Erythroblast (primary cell): ENCODE measurements at regions not wholly inside any gene's neighbourhood (a gene's known extent, or its start where the extent isn't known, plus 50 kb on each side); places are given as distances from the start of the nearest gene placed in this dataset.
"Not testable (repeated sequence)": the region's sequence is repeated elsewhere in the genome, so short reads cannot be mapped to it uniquely, and the experiment has no call there.

Source experiments
- DNase-seq, 2 experiments: peaks; one replicate each; lab custom pipeline; 2025; lab: John Stamatoyannopoulos, UW
- GATA1 ChIP-seq: IDR thresholded peaks from 2 replicates; pipeline ENCODE4 v1.6.1; 2011; ENCODE audit warnings: low read depth, mild to moderate bottlenecking, control low read depth, low read length, moderate library complexity
- POLR2A ChIP-seq: IDR thresholded peaks from 2 replicates; pipeline ENCODE4 v1.6.1; 2011; ENCODE audit warnings: mild to moderate bottlenecking, low read length

DNA sequence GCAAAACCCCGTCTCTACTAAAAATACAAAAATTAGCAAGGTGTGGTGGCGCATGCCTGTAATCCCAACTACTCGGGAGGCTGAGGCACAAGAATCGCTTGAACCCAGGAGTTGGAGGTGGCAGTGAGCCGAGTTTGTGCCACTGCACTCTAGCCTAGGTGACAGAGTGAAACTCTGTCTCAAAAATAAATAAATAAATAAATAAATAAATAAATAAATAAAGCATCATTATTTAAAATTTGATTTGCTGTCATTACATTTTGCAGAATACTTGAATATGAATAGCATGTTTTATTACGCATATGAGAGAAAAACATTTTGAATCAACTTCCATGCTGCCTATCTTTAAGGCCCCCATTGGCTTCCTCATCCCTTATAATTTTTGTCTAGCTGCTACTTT is 53.4 kb upstream of the MED14 start:
- DNase-seq = not testable (repeated sequence)

DNA sequence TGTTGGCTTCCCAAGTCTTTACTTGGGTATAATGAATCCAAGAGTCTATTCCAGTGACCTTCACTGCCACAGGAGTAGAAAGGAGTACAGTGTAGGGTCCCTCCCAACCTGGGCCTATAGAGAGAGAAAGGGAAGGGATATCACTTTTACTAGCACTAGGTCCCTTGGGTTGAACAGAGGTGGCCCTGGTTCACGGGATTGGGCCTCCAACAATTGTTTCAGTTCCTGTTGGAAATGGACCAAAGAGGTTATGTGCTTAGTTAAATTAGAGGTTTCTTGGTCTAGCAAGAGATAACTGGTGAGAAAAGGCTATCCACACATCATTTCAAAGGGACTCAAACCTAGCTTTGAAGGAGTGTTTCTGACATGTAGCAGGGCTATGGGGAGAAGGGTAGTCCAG is 57.1 kb upstream of the MED14 start:
- TF ChIP-seq GATA1 (no peak), POLR2A (no peak)
- DNase-seq = no peak

DNA sequence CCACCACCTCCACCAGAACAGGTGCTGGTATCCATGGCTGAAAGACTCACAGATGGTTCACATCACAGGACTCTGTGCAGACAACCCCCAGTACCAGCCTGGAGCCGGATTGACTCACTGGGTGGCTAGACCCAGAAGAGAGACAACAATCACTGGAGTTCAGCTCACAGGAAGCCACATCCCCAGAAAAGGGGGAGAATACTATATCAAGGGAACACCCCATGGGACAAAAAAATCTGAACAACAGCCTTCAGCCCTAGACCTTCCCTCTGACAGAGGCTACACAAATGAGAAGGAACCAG is 59.4 kb upstream of the MED14 start:
- DNase-seq = not testable (repeated sequence)

DNA sequence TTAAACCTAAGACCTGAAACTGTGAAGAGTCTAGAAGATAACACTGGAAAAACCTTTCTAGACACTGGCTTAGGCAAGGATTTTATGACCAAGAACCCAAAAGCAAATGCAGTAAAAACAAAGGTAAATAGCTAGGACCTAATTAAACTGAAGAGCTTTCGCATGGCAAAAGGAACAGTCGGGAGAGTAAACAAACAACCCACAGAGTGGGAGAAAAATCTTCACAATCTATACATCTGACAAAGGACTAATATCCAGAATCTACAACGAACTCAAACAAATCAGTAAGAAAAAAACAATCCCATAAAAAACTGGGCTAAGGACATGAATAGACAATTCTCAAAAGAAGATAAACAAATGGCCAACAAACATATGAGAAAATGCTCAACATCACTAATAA is 64.4 kb upstream of the MED14 start:
- not testable (repeated sequence) for DNase-seq

GRCh38 chrX:40805404-40805803 is 70.1 kb upstream of the MED14 start:
- DNase-seq = peak; percentile 10 to 30
- TF ChIP-seq POLR2A (no peak), GATA1 (no peak)

DNA sequence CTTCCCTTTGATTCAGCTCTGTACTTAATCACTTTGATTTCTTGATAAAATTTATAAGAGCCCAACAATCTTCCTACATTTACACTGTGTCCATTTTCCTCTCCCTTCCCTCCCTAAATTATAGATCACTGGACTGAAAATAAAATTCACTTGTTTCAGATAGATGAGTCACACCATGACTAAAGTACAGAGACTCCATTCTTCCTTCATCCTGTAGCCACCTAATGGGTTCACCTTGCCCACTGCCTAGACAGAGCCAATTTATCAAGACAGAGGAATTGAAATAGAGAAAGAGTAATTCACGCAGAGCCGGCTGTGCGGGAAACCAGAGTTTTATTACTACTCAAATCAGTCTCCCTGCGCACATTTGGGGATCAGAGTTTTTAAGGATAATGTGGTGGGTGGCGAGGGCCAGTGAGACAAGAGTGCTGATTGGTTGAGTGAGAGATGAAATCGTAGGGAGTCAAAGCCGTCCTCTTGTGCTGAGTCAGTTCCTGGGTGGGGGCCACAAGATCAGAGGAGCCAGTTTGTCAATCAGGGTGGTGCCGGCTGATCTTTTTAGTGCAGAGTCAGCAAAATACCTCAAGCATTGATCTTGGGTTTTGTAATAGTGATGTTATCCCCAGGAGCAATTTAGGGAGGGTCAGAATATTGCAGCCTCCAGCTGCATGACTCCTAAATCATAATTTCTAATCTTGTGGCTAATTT is 71.3 kb upstream of the MED14 start:
- DNase-seq = peak; percentile 36 to 40
- TF ChIP-seq POLR2A = no peak
- no peak for TF ChIP-seq GATA1

GRCh38 chrX:40807384-40807783 is 72.0 kb upstream of the MED14 start:
- no peak for TF ChIP-seq GATA1
- no peak for TF ChIP-seq POLR2A
- no peak for DNase-seq

DNA sequence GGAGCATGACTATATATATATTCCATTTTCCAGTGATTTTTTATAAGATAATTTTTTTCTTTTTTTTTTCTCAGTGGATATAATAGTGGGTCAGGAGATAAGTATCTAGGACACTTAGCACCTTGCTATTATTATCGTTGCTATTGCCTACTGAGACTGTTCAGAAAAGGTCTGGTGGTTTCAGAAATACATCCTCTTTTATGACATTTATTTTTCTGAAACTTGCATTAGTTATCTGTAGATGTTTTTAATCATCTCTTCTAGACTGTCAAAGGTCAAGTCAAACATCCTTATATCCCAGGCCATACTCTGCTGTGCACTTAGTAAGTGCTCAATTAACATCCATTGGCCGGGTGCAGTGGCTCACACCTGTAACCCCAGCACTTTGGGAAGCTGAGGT is 72.9 kb upstream of the MED14 start:
- no peak for DNase-seq
- TF ChIP-seq GATA1 (no peak), POLR2A (no peak)

DNA sequence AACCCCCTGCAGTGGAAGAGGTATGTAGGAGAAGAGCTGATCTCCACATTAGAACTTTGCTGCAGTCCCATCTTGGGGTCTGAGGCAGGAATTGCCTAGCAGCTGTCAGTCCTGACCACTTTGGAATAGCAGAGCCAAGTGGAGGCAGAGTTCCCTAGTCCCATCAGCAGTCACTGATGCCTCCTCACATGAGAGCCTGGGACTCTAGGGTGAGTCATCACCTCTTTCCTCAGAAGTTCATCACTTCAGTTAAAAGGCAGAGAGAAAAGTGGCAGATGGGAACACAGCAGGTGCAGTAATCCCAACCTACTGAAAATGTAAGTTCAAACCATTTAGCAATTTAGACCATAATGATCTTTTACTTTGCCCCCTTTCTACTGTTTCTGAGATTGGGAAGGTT is 73.9 kb upstream of the MED14 start:
- TF ChIP-seq POLR2A = no peak
- TF ChIP-seq GATA1 = no peak
- no peak for DNase-seq

DNA sequence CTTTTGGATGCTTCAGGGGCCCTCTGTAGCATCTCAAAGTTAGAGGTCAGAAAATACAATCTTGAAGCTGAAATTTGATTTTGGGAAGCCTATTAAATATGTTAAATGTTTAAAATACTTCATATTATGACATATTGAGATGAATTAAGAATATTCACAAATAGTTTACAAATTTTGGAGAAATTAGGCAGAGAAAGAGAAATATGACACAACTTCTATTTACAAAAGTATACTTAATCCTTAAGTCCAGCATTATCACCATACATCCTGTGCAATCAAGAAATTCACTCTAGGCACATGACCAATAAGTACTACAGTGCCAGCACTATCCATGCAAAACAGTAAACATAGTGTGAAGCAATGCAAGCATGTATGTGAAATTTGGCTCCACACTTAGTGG is 79.7 kb upstream of the MED14 start:
- not testable (repeated sequence) for DNase-seq

- TF ChIP-seq GATA1 (no peak), POLR2A (no peak)
- no peak for DNase-seq
These were observed 81.6 kb upstream of the MED14 start for GRCh38 chrX:40816906-40817305.

GRCh38 chrX:40818236-40818635 is 82.9 kb upstream of the MED14 start:
- TF ChIP-seq POLR2A (no peak), GATA1 (no peak)
- no peak for DNase-seq

DNA sequence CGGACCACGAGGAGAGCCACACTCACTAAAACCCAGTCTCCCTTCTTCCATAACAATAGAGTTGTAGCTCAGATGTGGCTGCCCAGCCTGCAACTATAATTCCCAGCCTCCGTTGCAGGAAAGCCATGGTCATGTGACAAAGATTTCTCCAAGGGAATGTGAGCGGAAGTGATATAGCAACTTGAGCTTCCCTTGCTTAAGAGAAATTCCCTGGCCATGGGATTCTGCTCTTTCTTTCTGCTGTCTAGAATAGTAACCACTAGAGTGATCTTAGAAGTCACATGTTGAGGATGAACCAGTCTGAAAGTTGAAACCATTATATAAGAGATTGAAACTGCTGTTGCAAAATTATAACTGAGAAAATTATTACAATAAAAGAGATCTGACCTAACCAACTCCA is 86.4 kb upstream of the MED14 start:
- TF ChIP-seq POLR2A (no peak), GATA1 (no peak)
- DNase-seq = no peak

GRCh38 chrX:40827331-40827730 is 92.0 kb upstream of the MED14 start:
- TF ChIP-seq GATA1 = no peak
- TF ChIP-seq POLR2A = no peak
- no peak for DNase-seq

DNA sequence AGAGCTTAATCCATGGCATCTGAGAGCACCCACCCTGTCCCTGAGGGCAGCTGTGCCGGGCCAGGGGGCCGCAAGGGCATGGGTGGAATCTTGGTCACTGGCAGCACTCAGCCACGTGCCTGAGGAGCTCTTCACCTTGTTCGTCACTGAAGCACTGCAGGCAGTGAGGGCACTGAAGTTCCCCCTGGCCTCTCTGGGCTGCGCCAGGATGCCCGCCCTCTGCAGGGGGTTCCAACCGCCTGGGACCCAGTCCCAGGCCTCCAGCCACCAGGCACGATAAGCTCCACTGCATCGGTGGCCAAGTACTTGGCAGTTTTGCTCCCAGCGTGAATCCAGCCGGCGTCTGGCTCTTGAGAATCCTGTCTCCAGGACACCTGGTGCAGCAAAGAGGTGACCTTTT is 96.4 kb upstream of the MED14 start:
- TF ChIP-seq GATA1 (no peak), POLR2A (no peak)

DNA sequence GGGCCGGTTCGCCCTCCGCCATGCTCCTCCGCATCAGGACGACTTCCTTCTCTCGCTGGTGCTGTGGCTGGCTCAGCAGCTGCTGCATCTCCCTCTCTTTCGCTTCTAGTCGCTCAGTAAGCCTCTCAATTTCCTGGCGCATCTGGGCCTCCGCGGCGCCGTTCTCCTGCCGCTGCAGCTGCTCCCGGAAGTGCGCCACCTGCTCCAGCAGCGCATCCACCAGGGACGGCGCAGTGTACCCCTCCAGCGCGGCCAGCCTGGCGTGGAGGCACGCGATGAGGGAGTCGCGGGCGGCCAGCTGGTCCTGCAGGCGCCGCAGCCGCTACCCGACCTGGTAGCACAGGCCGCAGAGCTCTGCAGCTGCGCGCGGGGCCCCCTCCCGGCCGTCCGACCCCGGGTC is 97.4 kb upstream of the MED14 start:
- DNase-seq = no peak
- TF ChIP-seq GATA1 (no peak), POLR2A (no peak)

More for the DNA sequence above, 96.4 kb upstream of the MED14 start:
- DNase-seq = no peak
